SIG-M5 treated with dmso at 0.1 percent for 504 hours (cell line): ENCODE measurements at regions not wholly inside any gene's neighbourhood (a gene's known extent, or its start where the extent isn't known, plus 50 kb on each side); places are given as distances from the start of the nearest gene placed in this dataset.
A peak's percentile ranks its signal among the peaks of the same experiment; 100 is the strongest.
"Not testable (repeated sequence)": the region's sequence is repeated elsewhere in the genome, so short reads cannot be mapped to it uniquely, and the experiment has no call there.

Source experiments
- DNase-seq: peaks from one replicate; lab custom pipeline; 2025; ENCODE audit not compliant: unreplicated experiment; lab: John Stamatoyannopoulos, UW

- DNase-seq, result no peak
Observed at GRCh38 chr4:117533501-117533900, 448.1 kb upstream of the TRAM1L1 start.

- no peak for DNase-seq
Observed at GRCh38 chr4:117545039-117545438, 459.7 kb upstream of the TRAM1L1 start.

- no peak for DNase-seq
Observed at GRCh38 chr4:117549524-117549923, 464.1 kb upstream of the TRAM1L1 start.

- no peak for DNase-seq
Observed at GRCh38 chr4:117550085-117550484, 464.7 kb upstream of the TRAM1L1 start.

GRCh38 chr4:117560329-117560728 is 474.0 kb upstream of the NDST3 start:
- peak; percentile 5 for DNase-seq

- no peak for DNase-seq
Observed at GRCh38 chr4:117574085-117574484, 460.2 kb upstream of the NDST3 start.

GRCh38 chr4:117575850-117576249 is 458.4 kb upstream of the NDST3 start:
- DNase-seq, result no peak

GRCh38 chr4:117577686-117578311 is 456.5 kb upstream of the NDST3 start:
- DNase-seq, result no peak

- no peak for DNase-seq
Observed at GRCh38 chr4:117588771-117589170, 445.5 kb upstream of the NDST3 start.

- DNase-seq, result no peak
Observed at GRCh38 chr4:117596917-117597480, 437.3 kb upstream of the NDST3 start.

GRCh38 chr4:117599393-117599792 is 434.9 kb upstream of the NDST3 start:
- DNase-seq, result not testable (repeated sequence)

GRCh38 chr4:117600936-117601335 is 433.4 kb upstream of the NDST3 start:
- not testable (repeated sequence) for DNase-seq

GRCh38 chr4:117610706-117611308 is 423.5 kb upstream of the NDST3 start:
- no peak for DNase-seq

GRCh38 chr4:117621673-117622072 is 412.6 kb upstream of the NDST3 start:
- DNase-seq, result no peak

- no peak for DNase-seq
Observed at GRCh38 chr4:117623326-117623725, 411.0 kb upstream of the NDST3 start.

GRCh38 chr4:117626664-117627063 is 407.6 kb upstream of the NDST3 start:
- no peak for DNase-seq

- no peak for DNase-seq
Observed at GRCh38 chr4:117634716-117635115, 399.6 kb upstream of the NDST3 start.

GRCh38 chr4:117637347-117637746 is 396.9 kb upstream of the NDST3 start:
- no peak for DNase-seq

- no peak for DNase-seq
Observed at GRCh38 chr4:117640836-117641235, 393.4 kb upstream of the NDST3 start.

- no peak for DNase-seq
Observed at GRCh38 chr4:117641519-117641918, 392.8 kb upstream of the NDST3 start.

- DNase-seq, result no peak
Observed at GRCh38 chr4:117654079-117654478, 380.2 kb upstream of the NDST3 start.

- DNase-seq, result no peak
Observed at GRCh38 chr4:117660668-117661067, 373.6 kb upstream of the NDST3 start.
